HG02798 (cell line): ENCODE measurements at regions not wholly inside any gene's neighbourhood (a gene's known extent, or its start where the extent isn't known, plus 50 kb on each side); places are given as distances from the start of the nearest gene placed in this dataset.
A peak's percentile ranks its signal among the peaks of the same experiment; 100 is the strongest.
"Not testable (repeated sequence)": the region's sequence is repeated elsewhere in the genome, so short reads cannot be mapped to it uniquely, and the experiment has no call there.

Source experiments
- ATAC-seq: cut with Tn5 transposase; IDR thresholded peaks from one replicate; pipeline ENCODE4 v1.9.1; 2021; ENCODE audit warnings: mild to moderate bottlenecking; ENCODE audit not compliant: unreplicated experiment, poor library complexity

DNA sequence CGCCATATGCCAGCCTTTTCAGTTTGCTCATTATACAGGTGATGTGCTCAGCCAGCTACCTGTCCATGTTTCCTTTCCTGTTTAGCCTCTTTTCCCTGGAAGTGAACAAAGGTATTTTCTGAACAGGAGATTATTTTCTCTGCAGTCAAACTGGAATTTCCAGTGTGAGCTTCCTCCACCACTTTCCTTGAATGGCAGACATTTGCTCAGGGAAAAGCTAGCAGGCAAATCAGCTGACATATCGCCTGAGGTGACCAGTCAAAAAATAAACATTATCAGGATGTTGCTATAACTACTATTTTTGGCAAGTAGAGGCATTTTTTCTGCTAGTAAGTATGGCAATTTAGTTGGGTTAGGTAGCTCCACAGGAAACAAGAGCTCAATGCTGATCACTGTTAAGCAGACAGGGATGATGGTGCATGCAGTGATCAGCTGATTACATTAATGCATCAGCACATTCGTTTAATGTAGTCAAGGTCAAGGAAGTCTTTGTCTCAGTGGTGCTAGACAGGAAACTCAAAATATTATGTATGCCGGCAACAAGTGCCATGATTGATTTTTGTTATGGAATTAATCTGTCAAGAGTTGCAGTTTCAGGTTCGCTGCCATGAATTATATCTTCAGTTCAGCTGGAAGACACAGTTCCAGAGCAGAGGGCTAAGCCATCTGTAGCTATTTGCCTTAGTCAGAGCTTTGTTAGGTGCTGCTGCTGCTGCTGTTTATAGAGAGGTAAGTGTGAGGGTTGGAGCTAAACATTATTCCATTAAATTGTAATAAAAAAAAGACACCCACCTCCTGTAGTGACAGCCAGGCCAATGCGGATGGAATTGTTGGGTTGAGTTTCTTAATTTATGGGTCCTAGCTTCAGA lies 179.7 kb upstream of the ST6GALNAC5 start:
- no peak for ATAC-seq

DNA sequence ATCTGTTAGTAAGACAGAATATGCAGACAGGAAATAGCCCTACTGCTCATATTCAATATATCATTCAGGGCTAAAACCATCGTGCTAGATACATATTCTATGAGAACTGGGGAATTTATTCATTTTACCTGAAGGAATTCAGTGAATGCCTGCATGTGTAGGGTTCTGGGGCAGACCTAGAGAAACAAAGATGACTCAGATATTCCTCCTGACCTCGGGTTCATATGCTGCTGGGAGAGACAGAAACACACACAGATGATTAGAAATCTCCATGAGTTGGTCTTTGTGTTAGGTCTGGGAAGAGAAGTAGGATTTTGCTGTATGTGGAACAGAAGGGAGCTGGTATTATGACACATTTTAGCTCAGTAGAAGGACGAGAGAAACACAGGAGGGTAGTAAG lies 176.5 kb upstream of the ST6GALNAC5 start:
- ATAC-seq, result no peak

DNA sequence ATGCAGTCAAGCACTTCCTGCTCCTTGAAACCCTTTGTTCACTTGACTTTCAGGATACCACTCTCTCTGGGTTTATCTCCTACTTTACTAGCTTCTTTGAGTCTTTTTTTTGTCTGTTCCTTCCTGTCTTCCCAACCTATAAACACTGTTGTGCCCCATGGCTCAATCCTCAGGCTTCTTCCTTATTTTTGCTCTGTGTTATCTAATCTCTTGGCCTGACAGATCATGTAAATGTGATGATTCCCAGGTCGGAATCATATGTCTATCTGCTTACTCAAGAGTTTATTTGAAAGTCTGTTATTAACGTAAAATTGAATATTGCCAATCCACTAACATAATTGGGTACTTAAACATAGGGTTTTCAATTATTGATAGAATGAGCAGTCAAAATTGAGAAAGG lies 171.7 kb upstream of the ST6GALNAC5 start:
- ATAC-seq, result no peak

DNA sequence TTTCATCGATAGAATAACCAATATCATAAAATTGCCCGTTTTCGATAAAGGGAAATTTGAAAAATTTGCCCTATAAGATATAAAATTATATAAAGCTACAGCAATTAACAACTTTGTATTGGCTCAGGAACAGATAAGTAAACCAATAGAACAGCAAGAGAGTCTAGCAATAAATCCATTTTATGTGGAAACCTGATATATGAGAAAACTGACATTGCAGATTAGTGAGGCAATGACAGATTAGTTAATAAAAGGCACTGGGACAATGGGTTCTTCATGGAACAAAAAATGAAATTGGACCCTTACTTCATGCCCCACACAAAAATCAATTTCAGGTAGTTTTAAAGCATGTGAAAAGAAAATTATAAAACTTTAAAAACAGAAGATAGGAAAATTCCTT lies 169.9 kb upstream of the ST6GALNAC5 start:
- no peak for ATAC-seq

DNA sequence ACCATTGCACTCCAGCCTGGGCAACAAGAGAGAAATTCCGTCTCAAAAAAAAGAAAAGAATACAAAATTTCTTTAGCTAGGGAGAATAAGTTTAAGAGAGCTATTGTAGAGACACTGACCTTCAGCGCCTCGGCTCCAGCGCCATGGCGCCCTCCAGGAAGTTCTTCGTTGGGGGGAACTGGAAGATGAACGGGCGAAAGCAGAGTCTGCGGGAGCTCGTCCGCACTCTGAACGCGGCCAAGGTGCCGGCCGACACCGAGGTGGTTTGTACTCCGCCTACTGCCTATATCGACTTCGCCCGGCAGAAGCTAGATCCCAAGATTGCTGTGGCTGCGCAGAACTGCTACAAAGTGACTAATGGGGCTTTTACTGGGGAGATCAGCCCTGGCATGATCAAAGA lies 167.6 kb upstream of the ST6GALNAC5 start:
- not testable (repeated sequence) for ATAC-seq

DNA sequence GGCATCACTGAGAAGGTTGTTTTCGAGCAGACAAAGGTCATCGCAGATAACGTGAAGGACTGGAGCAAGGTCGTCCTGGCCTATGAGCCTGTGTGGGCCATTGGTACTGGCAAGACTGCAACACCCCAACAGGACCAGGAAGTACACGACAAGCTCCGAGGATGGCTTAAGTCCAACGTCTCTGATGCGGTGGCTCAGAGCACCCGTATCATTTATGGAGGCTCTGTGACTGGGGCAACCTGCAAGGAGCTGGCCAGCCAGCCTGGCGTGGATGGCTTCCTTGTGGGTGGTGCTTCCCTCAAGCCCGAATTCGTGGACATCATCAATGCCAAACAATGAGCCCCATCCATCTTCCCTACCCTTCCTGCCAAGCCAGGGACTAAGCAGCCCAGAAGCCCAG lies 167.1 kb upstream of the ST6GALNAC5 start:
- not testable (repeated sequence) for ATAC-seq

DNA sequence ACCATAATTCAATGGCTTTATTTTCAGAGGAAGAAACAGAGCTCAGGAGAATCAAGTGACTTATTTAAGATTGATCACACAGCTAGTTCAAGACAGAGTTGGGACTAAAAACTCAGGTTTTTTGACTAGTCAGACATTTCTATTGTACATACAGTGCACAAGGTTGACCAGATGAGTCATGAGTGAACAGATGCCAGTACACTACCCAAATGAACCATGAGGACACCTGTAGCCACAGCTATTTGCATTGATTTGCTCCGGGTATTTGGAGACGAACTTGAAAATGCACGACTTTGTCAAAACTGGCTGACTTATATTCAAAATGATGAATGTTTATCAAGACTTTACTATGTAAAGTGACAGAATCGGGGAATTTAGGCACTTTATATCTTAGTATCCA lies 161.7 kb upstream of the ST6GALNAC5 start:
- ATAC-seq, result peak; percentile 53

DNA sequence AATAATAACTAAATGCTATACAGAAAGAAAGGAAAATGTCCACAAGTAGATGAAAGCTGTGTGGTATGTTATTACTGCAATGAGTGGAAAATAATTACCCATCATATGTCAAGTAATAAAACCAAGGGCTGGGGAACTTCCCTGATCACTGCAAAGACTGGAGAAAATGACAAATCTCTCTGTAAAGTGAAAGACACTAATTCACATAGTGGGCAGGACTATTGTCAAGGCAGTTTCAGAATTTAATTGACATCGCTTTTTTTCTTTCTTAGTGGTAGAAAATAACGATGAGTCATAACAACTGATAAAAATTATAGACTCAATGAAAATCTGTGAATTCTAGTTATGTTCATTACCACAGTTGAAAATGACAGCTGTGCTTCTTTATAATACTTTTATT lies 153.7 kb upstream of the ST6GALNAC5 start:
- peak; percentile 48 for ATAC-seq

DNA sequence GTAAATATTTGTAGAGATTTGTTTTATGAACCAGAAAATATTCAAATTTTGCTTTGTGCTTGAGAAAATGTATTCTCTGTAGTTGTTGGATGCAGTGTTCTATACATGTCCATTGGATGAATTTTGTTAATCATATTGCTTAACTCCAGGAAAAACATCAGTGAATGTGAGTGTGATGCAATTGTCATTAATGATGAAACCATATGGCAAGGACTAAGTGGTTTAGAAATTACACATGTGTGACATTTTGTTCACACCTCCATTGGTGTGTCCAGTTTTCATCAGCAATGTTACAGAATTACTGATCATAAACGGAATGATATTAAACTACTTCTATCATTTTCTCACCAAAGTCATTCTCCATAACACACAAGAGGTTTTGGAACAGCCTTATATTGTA lies 151.8 kb upstream of the ST6GALNAC5 start:
- no peak for ATAC-seq

DNA sequence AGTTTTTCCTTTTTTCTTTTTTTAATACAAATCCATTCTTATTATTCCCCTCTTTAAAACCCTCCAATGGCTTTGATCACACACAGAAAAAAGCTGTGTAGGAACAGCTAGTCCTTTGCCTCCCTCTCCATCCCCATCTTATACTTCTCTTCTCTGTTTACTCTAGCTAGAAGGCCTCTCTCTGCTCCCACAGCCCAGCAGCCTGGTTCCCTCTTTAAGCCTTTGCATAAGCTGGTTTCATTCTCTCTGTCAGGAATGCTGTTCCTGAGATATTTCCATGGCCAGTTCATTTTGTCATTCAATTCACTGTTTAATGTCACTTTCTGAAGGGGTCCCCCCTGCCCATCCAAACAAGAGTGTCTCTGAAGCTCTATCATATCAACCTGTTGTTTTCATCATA lies 143.3 kb upstream of the ST6GALNAC5 start:
- ATAC-seq, result no peak

DNA sequence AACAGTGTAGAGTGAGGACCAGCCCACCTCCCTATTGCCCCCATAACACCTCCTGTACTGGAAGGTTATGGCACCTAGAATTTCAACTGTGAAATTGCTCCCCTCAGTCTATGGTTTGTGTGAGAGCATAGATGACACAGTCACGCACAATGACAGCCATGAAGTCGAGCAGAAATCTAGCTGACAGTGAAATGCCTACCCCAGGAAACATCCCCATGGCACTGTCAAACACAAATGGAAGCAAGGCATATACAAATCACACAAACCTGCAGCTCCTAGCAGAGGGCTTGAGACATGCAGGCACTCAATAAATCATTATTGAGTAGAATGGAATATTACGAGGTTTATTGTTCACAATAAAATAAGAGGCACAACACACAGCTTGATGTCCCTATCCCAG lies 142.5 kb upstream of the ST6GALNAC5 start:
- no peak for ATAC-seq

DNA sequence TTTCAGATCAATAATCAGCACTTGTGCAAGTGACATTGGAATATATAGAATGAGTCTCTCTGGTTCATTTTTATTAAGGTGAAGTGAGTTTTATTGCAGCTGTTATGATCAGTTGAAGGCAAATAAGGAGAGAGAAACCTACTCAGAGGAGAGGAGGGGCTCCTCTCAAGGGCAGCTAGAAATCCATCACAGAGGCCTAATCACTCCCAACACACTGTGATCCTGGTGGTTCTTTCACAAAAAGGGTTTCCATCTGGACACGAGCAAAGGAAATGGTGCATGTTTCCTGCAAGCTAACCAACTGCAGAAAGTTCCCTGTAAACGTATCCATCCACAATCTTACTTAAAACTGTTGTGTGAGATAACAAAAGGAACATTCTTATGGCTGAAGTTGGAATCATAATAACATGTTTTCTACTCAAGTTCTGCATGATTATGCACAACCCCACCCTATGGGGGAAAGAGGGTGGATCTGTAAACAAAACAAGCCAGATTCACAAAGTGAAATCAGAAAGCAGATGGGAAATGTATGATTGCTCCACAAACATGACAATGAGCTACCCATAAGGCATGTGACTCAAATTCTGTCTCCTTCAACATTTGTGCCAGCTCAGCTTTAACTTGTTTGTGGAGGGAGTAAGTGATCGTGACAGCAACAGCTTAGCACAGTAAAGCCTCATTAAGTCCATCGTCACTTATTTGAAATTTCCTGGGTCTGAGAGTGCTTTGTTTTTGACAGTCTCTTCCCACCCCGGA lies 141.2 kb upstream of the ST6GALNAC5 start:
- no peak for ATAC-seq

DNA sequence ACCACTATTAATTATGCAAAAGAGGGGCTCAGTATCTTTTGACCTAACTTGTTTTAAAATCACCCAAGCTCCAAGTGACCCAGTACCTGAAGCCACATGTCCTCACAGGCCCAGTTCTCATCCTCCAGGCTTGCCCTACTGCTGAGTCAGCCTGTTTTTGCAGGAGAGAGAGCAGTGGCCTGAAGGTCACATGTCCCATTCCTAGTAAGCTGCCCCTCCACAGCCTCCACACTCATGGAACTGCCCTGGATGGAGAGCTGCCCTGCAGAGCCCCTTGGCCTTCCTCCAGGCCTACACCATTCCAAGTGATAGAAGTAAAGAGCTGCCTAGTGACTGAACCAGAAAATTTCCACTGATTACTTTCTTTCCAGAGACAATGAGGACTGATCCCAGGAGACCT lies 139.8 kb upstream of the ST6GALNAC5 start:
- no peak for ATAC-seq

DNA sequence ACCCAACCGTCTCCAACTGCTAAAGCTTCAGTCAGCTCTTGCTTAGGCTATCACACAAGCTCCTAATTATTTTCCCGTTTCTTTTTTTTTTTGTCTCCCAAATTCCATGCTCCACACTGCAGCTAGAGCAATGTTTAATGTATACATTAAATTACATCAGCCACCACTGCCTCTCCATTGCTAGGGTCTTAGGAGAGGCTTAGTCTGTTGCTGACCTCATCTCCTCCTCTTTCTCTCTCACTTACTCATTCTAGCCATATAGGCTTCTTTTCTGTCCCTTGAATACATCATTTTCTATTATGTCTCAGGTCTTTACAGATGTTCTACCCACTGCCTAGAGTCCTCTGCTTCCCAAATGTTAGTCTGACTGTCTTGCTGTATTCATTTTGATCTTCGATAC lies 138.1 kb upstream of the ST6GALNAC5 start:
- no peak for ATAC-seq

DNA sequence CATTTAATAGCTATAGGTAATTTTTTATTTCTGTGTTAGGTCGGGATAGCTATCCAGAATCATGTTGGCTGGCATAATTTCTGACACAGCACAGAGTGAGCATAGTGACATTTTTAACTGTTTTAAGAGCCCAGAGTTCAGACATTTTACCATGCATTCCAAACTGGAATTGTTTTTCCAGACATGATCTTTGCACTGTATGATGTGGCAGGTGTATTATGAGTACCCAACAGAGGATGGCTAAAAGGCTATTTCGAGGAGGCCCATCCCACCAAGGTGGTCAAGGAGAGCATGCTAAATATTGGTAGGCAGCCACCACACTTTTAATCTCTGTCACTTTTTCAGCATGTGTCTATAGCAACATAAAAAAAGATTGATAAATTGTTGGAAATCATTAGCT lies 137.3 kb upstream of the ST6GALNAC5 start:
- ATAC-seq, result no peak

DNA sequence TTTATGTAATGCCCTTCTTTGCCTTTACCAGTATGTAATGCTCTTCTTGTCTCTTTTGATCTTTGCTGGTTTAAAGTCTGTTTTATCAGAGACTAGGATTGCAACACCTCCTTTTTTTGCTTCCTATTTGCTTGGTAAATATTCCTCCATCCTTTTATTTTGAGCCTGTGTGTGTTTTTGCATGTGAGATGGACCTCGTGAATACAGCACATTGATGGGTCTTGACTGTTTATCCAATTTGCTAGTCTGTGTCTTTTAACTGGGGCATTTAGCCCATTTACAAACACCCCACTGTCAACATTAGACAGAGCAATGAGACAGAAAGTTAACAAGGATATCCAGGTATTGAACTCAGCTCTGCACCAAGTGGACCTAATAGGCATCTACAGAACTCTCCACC lies 128.9 kb upstream of the ST6GALNAC5 start:
- ATAC-seq, result not testable (repeated sequence)

DNA sequence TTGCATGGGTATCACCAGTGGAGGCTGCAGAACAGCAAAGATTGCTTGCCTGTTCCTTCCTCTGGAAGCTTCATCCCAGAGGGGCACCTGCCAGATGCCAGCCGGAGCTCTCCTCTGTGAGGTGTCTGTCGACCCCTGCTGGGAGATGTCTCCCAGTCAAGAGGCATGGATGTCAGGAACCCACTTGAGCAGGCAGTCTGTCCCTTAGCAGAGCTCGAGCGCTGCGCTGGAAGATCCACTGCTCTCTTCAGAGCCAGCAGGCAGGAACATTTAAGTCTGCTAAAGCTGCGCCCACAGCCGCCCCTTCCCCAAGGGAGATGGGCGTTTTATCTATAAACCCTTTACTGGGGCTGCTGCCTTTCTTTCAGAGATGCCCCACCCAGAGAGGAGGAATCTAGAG lies 126.3 kb upstream of the ST6GALNAC5 start:
- not testable (repeated sequence) for ATAC-seq

DNA sequence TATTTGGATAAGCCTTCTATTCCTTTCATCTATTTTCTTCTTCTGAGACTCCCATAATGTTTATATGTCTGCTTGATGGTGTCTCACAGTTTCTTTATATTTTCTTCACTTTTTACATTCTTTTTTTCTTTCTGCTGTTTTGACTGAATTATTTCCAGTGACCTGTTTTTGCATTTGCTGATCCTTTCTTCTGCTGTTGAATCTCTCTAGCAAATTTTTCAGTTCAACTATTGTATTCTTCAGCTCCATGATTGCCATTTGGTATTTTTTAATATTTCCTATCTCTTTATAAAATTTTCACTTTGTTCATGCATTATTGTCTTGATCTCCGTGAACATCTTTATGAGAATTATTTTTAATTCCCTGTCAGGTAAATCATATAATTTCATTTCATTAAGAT lies 122.3 kb upstream of the ST6GALNAC5 start:
- no peak for ATAC-seq

DNA sequence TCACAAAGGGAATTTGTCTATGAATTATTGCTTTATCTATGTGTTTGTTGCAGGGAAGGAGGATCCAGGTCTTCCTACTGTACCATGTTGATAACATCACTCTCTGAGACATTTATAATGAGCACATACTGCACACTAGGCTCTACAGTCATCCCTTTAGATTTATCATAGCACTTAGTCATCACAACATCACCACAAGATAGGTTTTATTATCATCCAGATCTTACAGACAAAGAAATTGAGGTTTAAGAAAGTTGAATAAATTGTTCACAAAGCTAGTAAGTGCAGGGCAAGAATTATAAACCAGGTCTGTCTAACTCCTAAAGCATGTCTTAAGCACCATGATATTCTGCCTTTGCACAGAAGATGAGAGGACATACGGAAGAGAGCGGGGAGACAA lies 121.1 kb upstream of the ST6GALNAC5 start:
- no peak for ATAC-seq

DNA sequence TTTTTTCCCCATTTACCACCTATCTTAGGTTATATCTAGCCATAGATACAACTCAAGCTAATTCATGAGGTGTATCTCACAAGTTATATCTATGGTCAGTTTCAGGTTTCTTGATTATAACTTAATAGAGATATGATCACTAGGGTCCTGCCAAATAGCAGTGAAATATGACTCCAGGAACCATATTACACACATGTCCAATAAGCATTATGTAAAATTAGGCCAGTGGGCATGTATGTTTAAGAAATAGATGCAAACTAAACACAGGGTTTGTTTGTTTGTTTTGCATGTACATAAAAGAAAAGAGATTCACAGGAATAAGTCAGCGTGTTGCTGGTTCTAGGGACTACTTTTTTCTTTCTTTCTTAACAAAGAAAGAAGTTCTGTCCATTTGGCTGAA lies 112.5 kb upstream of the ST6GALNAC5 start:
- no peak for ATAC-seq

DNA sequence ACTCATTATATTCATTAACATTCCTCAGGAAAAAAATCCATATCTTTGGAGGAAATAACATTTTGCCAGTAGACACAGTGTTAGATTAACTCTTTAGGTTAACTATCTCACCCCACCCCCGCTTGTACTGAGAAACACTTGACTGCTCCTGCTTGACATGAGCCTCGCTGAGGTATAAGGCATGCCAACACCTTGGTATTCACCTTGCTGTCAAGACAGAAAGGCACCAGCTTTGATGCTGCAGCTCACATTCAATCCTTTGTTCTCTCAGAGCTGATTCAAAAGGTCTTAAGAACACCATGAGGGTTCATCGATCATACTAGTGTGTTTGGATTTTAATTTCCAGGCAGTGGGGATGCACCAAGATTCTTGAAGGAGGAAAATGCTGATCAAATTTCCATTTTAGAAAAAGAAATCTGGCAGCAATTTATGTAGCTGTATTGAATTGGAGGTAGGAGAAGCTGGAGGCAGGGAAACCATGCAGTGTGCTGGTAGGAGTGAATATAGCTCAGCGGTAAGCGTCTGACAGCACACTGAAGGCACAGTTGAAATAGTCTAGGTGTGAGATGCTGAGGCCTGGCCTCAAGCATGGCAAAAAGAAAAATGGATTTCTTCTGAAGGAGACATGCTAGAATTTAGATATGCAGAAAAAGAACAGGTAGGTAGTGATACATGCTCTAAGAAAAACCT lies 108.0 kb upstream of the ST6GALNAC5 start:
- no peak for ATAC-seq
